Liver (tissue), 8 donors: ENCODE measurements at regions not wholly inside any gene's neighbourhood (a gene's known extent, or its start where the extent isn't known, plus 50 kb on each side); places are given as distances from the start of the nearest gene placed in this dataset.

ENCODE experiments used
- DNase-seq: peaks from one replicate; pipeline ENCODE4 v3.0.0-alpha.2; 2017; ENCODE audit warnings: low spot score
- H3K27ac ChIP-seq, 2 donors: one replicate each; pipeline ENCODE4 v1.7.0; 2013; ENCODE audit warnings: inconsistent platforms in 2 of 2, low read length in 2 of 2, control low read depth in 1 of 2, low read depth in 1 of 2, mild to moderate bottlenecking in 1 of 2
- H3K27me3 ChIP-seq, 4 donors: one replicate each; pipeline versions ENCODE4 v1.6.1 to v1.7.0; 2013; ENCODE audit warnings: low read length in 3 of 4, inconsistent platforms in 1 of 4, mild to moderate bottlenecking in 1 of 4, moderate library complexity in 1 of 4; ENCODE audit not compliant: control insufficient read depth in 4 of 4, insufficient read depth in 4 of 4
- H3K36me3 ChIP-seq, 4 donors: one replicate each; pipeline versions ENCODE4 v1.6.1 to v1.7.0; 2013; ENCODE audit warnings: low read length in 3 of 4, mild to moderate bottlenecking in 3 of 4, low read depth in 1 of 4, moderate library complexity in 1 of 4; ENCODE audit not compliant: control insufficient read depth in 4 of 4, insufficient read depth in 3 of 4
- H3K4me1 ChIP-seq, 4 donors: one replicate each; pipeline versions ENCODE4 v1.6.1 to v1.7.0; 2013; ENCODE audit warnings: low read length in 3 of 4, mild to moderate bottlenecking in 3 of 4, moderate library complexity in 1 of 4; ENCODE audit not compliant: control insufficient read depth in 4 of 4, insufficient read depth in 4 of 4
- H3K4me3 ChIP-seq, 3 donors: one replicate each; pipeline versions ENCODE4 v1.6.1 to v1.7.0; 2013; ENCODE audit warnings: low read length in 3 of 3, control low read depth in 1 of 3, low read depth in 1 of 3, mild to moderate bottlenecking in 1 of 3
- H3K9ac ChIP-seq, 2 donors: one replicate each; pipeline ENCODE4 v1.7.0; 2013; ENCODE audit warnings: low read length in 2 of 2, mild to moderate bottlenecking in 2 of 2, moderate library complexity in 2 of 2, control low read depth in 1 of 2, low read depth in 1 of 2
- H3K9me3 ChIP-seq, 4 donors: one replicate each; pipeline versions ENCODE4 v1.6.1 to v1.7.0; 2013; ENCODE audit warnings: low read length in 3 of 4; ENCODE audit not compliant: control insufficient read depth in 4 of 4
- ATF3 ChIP-seq: IDR thresholded peaks from 2 replicates; pipeline ENCODE4 v1.6.1; 2016; ENCODE audit warnings: antibody characterized with exemption
- CTCF ChIP-seq: fragments of 150-350 bp; IDR thresholded peaks from 2 replicates; pipeline ENCODE4 v1.5.1; 2017; ENCODE audit warnings: improper control_type of control experiment, low read depth, low read length; ENCODE audit not compliant: missing input control
- EGR1 ChIP-seq, 2 donors: IDR thresholded peaks; 2 replicates each; pipeline ENCODE4 v1.6.1; 2016 to 2018; ENCODE audit warnings: antibody characterized with exemption in 2 of 2, low read depth in 2 of 2
- FOXA1 ChIP-seq: IDR thresholded peaks from 2 replicates; pipeline ENCODE4 v1.6.1; 2016; ENCODE audit warnings: antibody characterized with exemption
- FOXA2 ChIP-seq: IDR thresholded peaks from 2 replicates; pipeline ENCODE4 v1.6.1; 2016; ENCODE audit warnings: antibody characterized with exemption
- GABPA ChIP-seq, 2 donors: IDR thresholded peaks in 1 of 2; conservative IDR thresholded peaks in 1 of 2; 2 replicates each; pipeline ENCODE4 v1.6.1; 2016; ENCODE audit warnings: antibody characterized with exemption in 2 of 2, mild to moderate bottlenecking in 1 of 2, moderate library complexity in 1 of 2
- HNF4A ChIP-seq, 2 donors: conservative IDR thresholded peaks; 2 replicates each; pipeline ENCODE4 v1.6.1; 2016; ENCODE audit warnings: antibody characterized with exemption in 2 of 2, mild to moderate bottlenecking in 2 of 2
- HNF4G ChIP-seq: IDR thresholded peaks from 2 replicates; pipeline ENCODE4 v1.6.1; 2016; ENCODE audit warnings: antibody characterized with exemption
- JUND ChIP-seq, 2 donors: IDR thresholded peaks; 2 replicates each; pipeline ENCODE4 v1.6.1; 2016; ENCODE audit warnings: antibody characterized with exemption in 2 of 2
- MAX ChIP-seq: IDR thresholded peaks from 2 replicates; pipeline ENCODE4 v1.6.1; 2016; ENCODE audit warnings: antibody characterized with exemption
- NR2F2 ChIP-seq: IDR thresholded peaks from 2 replicates; pipeline ENCODE4 v1.6.1; 2016; ENCODE audit warnings: antibody characterized with exemption
- RAD21 ChIP-seq, 2 donors: IDR thresholded peaks; 2 replicates each; pipeline ENCODE4 v1.6.1; 2016; ENCODE audit warnings: antibody characterized with exemption in 2 of 2, mild to moderate bottlenecking in 2 of 2
- REST ChIP-seq: IDR thresholded peaks from 2 replicates; pipeline ENCODE4 v1.6.1; 2016; ENCODE audit warnings: antibody characterized with exemption, mild to moderate bottlenecking
- RXRA ChIP-seq, 2 donors: IDR thresholded peaks; 2 replicates each; pipeline ENCODE4 v1.6.1; 2017 to 2018; ENCODE audit warnings: antibody characterized with exemption in 2 of 2, mild to moderate bottlenecking in 1 of 2
- SP1 ChIP-seq: IDR thresholded peaks from 2 replicates; pipeline ENCODE4 v1.6.1; 2018; ENCODE audit warnings: antibody characterized with exemption, mild to moderate bottlenecking
- TAF1 ChIP-seq: conservative IDR thresholded peaks from 2 replicates; pipeline ENCODE4 v1.6.1; 2016; ENCODE audit warnings: antibody characterized with exemption, mild to moderate bottlenecking
- YY1 ChIP-seq: IDR thresholded peaks from 2 replicates; pipeline ENCODE4 v1.6.1; 2016; ENCODE audit warnings: antibody characterized with exemption, mild to moderate bottlenecking
- ZBTB33 ChIP-seq: IDR thresholded peaks from 2 replicates; pipeline ENCODE4 v1.6.1; 2016; ENCODE audit warnings: antibody characterized with exemption
- WGBS: extraction: QIAGEN DNeasy Blood & Tissue Kit; methylation state at CpG from one replicate; pipeline ENCODE4 v1.1.7; 2013; 5-methylcytosine and 5-hydroxymethylcytosine counted together
- donor health status: healthy.
- donor health status: healthy.
- donor health status: healthy.
- donor health status: healthy.
- donor health status: healthy.

- H3K27me3 ChIP-seq = peaks cover 0 to 3% (median 0%) of the 10 kb centered on the region in 4 donors
- no peak for DNase-seq
- H3K4me3 ChIP-seq = no peak overlapping the region
- no peak overlapping the region for H3K9ac ChIP-seq
- no peak overlapping the region for H3K27ac ChIP-seq
- H3K36me3 ChIP-seq = no peaks in the 10 kb centered on the region
- TF ChIP-seq NR2F2 (no peak), GABPA (IDR thresholded peaks at IDR 0.05 in 1 of 2, conservative IDR thresholded peaks at IDR 0.05 in 1 of 2) (no peak), HNF4G (no peak)
- H3K4me1 ChIP-seq = no peaks in the 10 kb centered on the region
- H3K9me3 ChIP-seq = no peaks in the 10 kb centered on the region
Observed at GRCh38 chr13:22432690-22433089, 748.1 kb upstream of the SGCG start.

- H3K4me1 ChIP-seq = peaks cover 0 to 2% (median 0%) of the 10 kb centered on the region in 4 donors
- no peak overlapping the region for H3K27ac ChIP-seq
- no peak for DNase-seq
- no peaks in the 10 kb centered on the region for H3K36me3 ChIP-seq
- no peaks in the 10 kb centered on the region for H3K9me3 ChIP-seq
- WGBS = 41% methylated on average over 7 of the region's 7 CpGs
- TF ChIP-seq SP1 (no peak), FOXA1 (no peak), CTCF (no peak), FOXA2 (no peak), EGR1 (IDR thresholded peaks at IDR 0.05; ENCODE audit: low read depth in 2 of 2) (no peak), RXRA (IDR thresholded peaks at IDR 0.05) (no peak), MAX (no peak), ZBTB33 (no peak), JUND (IDR thresholded peaks at IDR 0.05) (no peak), REST (no peak), YY1 (no peak), TAF1 (no peak), NR2F2 (no peak), HNF4A (conservative IDR thresholded peaks at IDR 0.05) (no peak), HNF4G (no peak), RAD21 (IDR thresholded peaks at IDR 0.05) (no peak), GABPA (IDR thresholded peaks at IDR 0.05 in 1 of 2, conservative IDR thresholded peaks at IDR 0.05 in 1 of 2) (no peak), ATF3 (no peak)
- H3K4me3 ChIP-seq = no peak overlapping the region
- no peaks in the 10 kb centered on the region for H3K27me3 ChIP-seq
- H3K9ac ChIP-seq = no peak overlapping the region
Observed at GRCh38 chr13:22447132-22447886, 733.5 kb upstream of the SGCG start.
